IMR-90 (cell line): ENCODE measurements at regions not wholly inside any gene's neighbourhood (a gene's known extent, or its start where the extent isn't known, plus 50 kb on each side); places are given as distances from the start of the nearest gene placed in this dataset.

Experiments
- ATAC-seq: fragments of 200-7000 bp; cut with Tn5 transposase; 2 replicates; pipeline ENCODE4 v1.9.1; 2020; ENCODE audit warnings: low read depth, mild to moderate bottlenecking, moderate library complexity
- BruUV-seq: library from RNA; stranded (reverse); fragments of 400-500 nt; replicated peaks from 2 replicates; lab custom pipeline; 2021; lab: Mats Ljungman, UMichigan
- CTCF ChIA-PET: fragments of 300-600 bp; formaldehyde crosslinking; extraction: SDS; loops from one replicate; lab custom pipeline; 2021; ENCODE audit warnings: antibody characterized with exemption; lab: Yijun Ruan, JAX
- POLR2A ChIA-PET: fragments of 300-600 bp; sonication (Branson Sonifier 250); formaldehyde crosslinking; loops from one replicate; lab custom pipeline; 2022; ENCODE audit warnings: antibody characterized with exemption; ENCODE audit not compliant: unreplicated experiment; lab: Charles Lee
- DNase-seq: peaks from one replicate; pipeline ENCODE4 v3.0.0; 2013
- H2AFZ ChIP-seq: replicated peaks from 2 replicates; pipeline ENCODE3; 2013; ENCODE audit warnings: low read length, mild to moderate bottlenecking; ENCODE audit not compliant: poor library complexity
- H2AK5ac ChIP-seq: 2 replicates; pipeline ENCODE4 v1.6.1; 2013; ENCODE audit warnings: low read depth, low read length, inconsistent platforms
- H2AK9ac ChIP-seq: replicated peaks from 2 replicates; pipeline ENCODE3; 2013; ENCODE audit warnings: mild to moderate bottlenecking, low read depth, low read length, moderate library complexity; ENCODE audit not compliant: poor library complexity
- H2BK120ac ChIP-seq: 2 replicates; pipeline ENCODE4 v1.6.1; 2013; ENCODE audit warnings: low read depth, low read length, inconsistent platforms
- H2BK15ac ChIP-seq: 3 replicates; pipeline ENCODE4 v1.6.1; 2013; ENCODE audit warnings: low read depth, low read length, inconsistent platforms
- H2BK20ac ChIP-seq: 2 replicates; pipeline ENCODE4 v1.6.1; 2013; ENCODE audit warnings: low read depth, mild to moderate bottlenecking, inconsistent platforms, low read length, moderate library complexity
- H2BK5ac ChIP-seq: 2 replicates; pipeline ENCODE4 v1.6.1; 2013; ENCODE audit warnings: mild to moderate bottlenecking, low read depth, low read length, inconsistent platforms; ENCODE audit not compliant: poor library complexity, severe bottlenecking
- H3K14ac ChIP-seq: replicated peaks from 2 replicates; pipeline ENCODE4 v1.6.1; 2013; ENCODE audit warnings: low read depth, low read length, inconsistent platforms
- H3K18ac ChIP-seq: 2 replicates; pipeline ENCODE4 v1.6.1; 2013; ENCODE audit warnings: low read depth, low read length, control low read depth
- H3K23ac ChIP-seq: 2 replicates; pipeline ENCODE4 v1.6.1; 2013; ENCODE audit warnings: low read depth, low read length, inconsistent platforms
- H3K27ac ChIP-seq: 2 replicates; pipeline ENCODE4 v1.5.1; 2013; ENCODE audit warnings: mild to moderate bottlenecking, control low read depth, low read length; ENCODE audit not compliant: insufficient read depth
- H3K27me3 ChIP-seq: 2 replicates; pipeline ENCODE4 v1.6.1; 2013; ENCODE audit warnings: low read length; ENCODE audit not compliant: control insufficient read depth, insufficient read depth
- H3K36me3 ChIP-seq: 2 replicates; pipeline ENCODE4 v1.6.1; 2013; ENCODE audit warnings: low read length, mixed read lengths; ENCODE audit not compliant: control insufficient read depth, insufficient read depth
- H3K4ac ChIP-seq: 2 replicates; pipeline ENCODE4 v1.6.1; 2013; ENCODE audit warnings: low read depth, low read length, inconsistent platforms
- H3K4me1 ChIP-seq: 2 replicates; pipeline ENCODE4 v1.6.1; 2013; ENCODE audit warnings: low read length, mixed read lengths; ENCODE audit not compliant: control insufficient read depth, insufficient read depth
- H3K4me2 ChIP-seq: 2 replicates; pipeline ENCODE4 v1.6.1; 2013; ENCODE audit warnings: low read depth, mild to moderate bottlenecking, control low read depth, low read length, moderate library complexity
- H3K4me3 ChIP-seq: 2 replicates; pipeline ENCODE4 v1.5.1; 2013; ENCODE audit warnings: low read depth, mild to moderate bottlenecking, control low read depth, low read length, moderate library complexity; ENCODE audit not compliant: insufficient read depth
- H3K56ac ChIP-seq: 2 replicates; pipeline ENCODE4 v1.6.1; 2013; ENCODE audit warnings: low read length, inconsistent platforms; ENCODE audit not compliant: insufficient read depth; ENCODE audit errors: extremely low read depth
- H3K79me1 ChIP-seq, 2 experiments: 2 replicates each; pipeline ENCODE4 v1.6.1; 2013; ENCODE audit warnings: low read length in 2 of 2, inconsistent platforms in 1 of 2, low read depth in 1 of 2
- H3K9ac ChIP-seq: 2 replicates; pipeline ENCODE4 v1.6.1; 2013; ENCODE audit warnings: low read depth, low read length, control low read depth
- H3K9me1 ChIP-seq: 2 replicates; pipeline ENCODE4 v1.6.1; 2013; ENCODE audit warnings: low read length, inconsistent platforms; ENCODE audit not compliant: insufficient read depth
- H3K9me3 ChIP-seq: 2 replicates; pipeline ENCODE4 v1.6.1; 2013; ENCODE audit warnings: low read length; ENCODE audit not compliant: control insufficient read depth, insufficient read depth
- H4K20me1 ChIP-seq: 2 replicates; pipeline ENCODE4 v1.6.1; 2013; ENCODE audit warnings: low read length, inconsistent platforms; ENCODE audit not compliant: insufficient read depth
- H4K5ac ChIP-seq: 2 replicates; pipeline ENCODE4 v1.6.1; 2013; ENCODE audit warnings: mild to moderate bottlenecking, low read depth, low read length, control low read depth
- H4K8ac ChIP-seq, 2 experiments: 2 replicates each; pipeline ENCODE4 v1.6.1; 2013; ENCODE audit warnings: low read depth in 2 of 2, low read length in 2 of 2, control low read depth in 1 of 2, inconsistent platforms in 1 of 2
- H4K91ac ChIP-seq: 2 replicates; pipeline ENCODE4 v1.6.1; 2013; ENCODE audit warnings: low read depth, low read length, inconsistent platforms; ENCODE audit not compliant: insufficient read depth
- BHLHE40 ChIP-seq: fragments of 150-350 bp; IDR thresholded peaks from 2 replicates; pipeline ENCODE4 v1.6.1; 2016; ENCODE audit warnings: mild to moderate bottlenecking, low read depth, low read length
- CEBPB ChIP-seq: IDR thresholded peaks from 2 replicates; pipeline ENCODE4 v1.6.1; 2012; ENCODE audit warnings: low read depth, low read length, improper control_type of control experiment
- CHD1 ChIP-seq: IDR thresholded peaks from 2 replicates; pipeline ENCODE4 v1.6.1; 2012; ENCODE audit warnings: low read depth, low read length, improper control_type of control experiment
- FOS ChIP-seq: fragments of 150-350 bp; IDR thresholded peaks from 2 replicates; pipeline ENCODE4 v1.6.1; 2016; ENCODE audit warnings: low read depth, low read length
- MAFK ChIP-seq: IDR thresholded peaks from 2 replicates; pipeline ENCODE4 v1.6.1; 2012; ENCODE audit warnings: low read depth, low read length, improper control_type of control experiment
- NFE2L2 ChIP-seq: fragments of 150-350 bp; IDR thresholded peaks from 2 replicates; pipeline ENCODE4 v1.6.1; 2016; ENCODE audit warnings: low read depth, mild to moderate bottlenecking, low read length
- POLR2A ChIP-seq: IDR thresholded peaks from 2 replicates; pipeline ENCODE4 v1.6.1; 2012; ENCODE audit warnings: mild to moderate bottlenecking, low read depth, low read length
- RCOR1 ChIP-seq: IDR thresholded peaks from 2 replicates; pipeline ENCODE4 v1.6.1; 2012; ENCODE audit warnings: mild to moderate bottlenecking, low read length, improper control_type of control experiment; ENCODE audit not compliant: insufficient replicate concordance
- RFX5 ChIP-seq: IDR thresholded peaks from 2 replicates; pipeline ENCODE4 v1.8.0; 2012; ENCODE audit warnings: low read depth, mild to moderate bottlenecking, low read length, moderate library complexity
- WGBS, 2 experiments: methylation state at CpG; one replicate each; pipeline versions ENCODE4 v1.1.5 to v1.1.7; 2013; ENCODE audit warnings: missing lambda C conversion rate in 2 of 2; ENCODE audit not compliant: insufficient read length in 1 of 2; ENCODE audit errors: extremely low coverage in 2 of 2; 5-methylcytosine and 5-hydroxymethylcytosine counted together
- dilution Hi-C: fragments of 300-500 bp; cut with HindIII; formaldehyde crosslinking; loops from one replicate; pipeline ENCODE4 v1.14.3; 2018; ENCODE audit warnings: low sequenced_read_pairs; ENCODE audit not compliant: unreplicated experiment
- in situ Hi-C: fragments of 300-500 bp; cut with MboI; formaldehyde crosslinking; loops from 3 replicates; pipeline ENCODE4 v1.14.3; 2019; ENCODE audit warnings: low sequenced_read_pairs, inconsistent platforms, mixed read lengths
- intact Hi-C: fragments of 100-400 bp; cut with micrococcal nuclease; formaldehyde crosslinking; loops from 2 replicates; pipeline ENCODE4 v1.10.0; 2022

GRCh38 chr10:123599366-123599849 lies 66.7 kb upstream of the GPR26 start:
- ATAC-seq = no peak
- CTCF ChIA-PET = no interaction called here

More at GRCh38 chr10:123599366-123599849, 66.7 kb upstream of the GPR26 start:
- Histone ChIP-seq H3K4me1 (no peaks in the 10 kb centered on the region), H4K5ac (no peak overlapping the region), H3K4me3 (no peak overlapping the region), H2AK9ac (no peak overlapping the region), H3K27ac (no peak overlapping the region), H3K18ac (no peak overlapping the region), H3K9me3 (peaks cover 35% of the 10 kb centered on the region), H3K9me1 (no peaks in the 10 kb centered on the region), H2BK5ac (no peak overlapping the region), H3K36me3 (no peaks in the 10 kb centered on the region), H3K4me2 (no peak overlapping the region), H4K20me1 (no peaks in the 10 kb centered on the region), H3K56ac (no peak overlapping the region), H3K79me1 (no peaks in the 10 kb centered on the region), H2BK20ac (no peak overlapping the region), H4K91ac (no peak overlapping the region), H2BK120ac (no peak overlapping the region), H3K9ac (no peak overlapping the region), H2AFZ (no peak overlapping the region), H3K4ac (no peak overlapping the region), H3K27me3 (no peaks in the 10 kb centered on the region), H4K8ac (no peak overlapping the region), H3K23ac (no peak overlapping the region), H2BK15ac (no peak overlapping the region), H2AK5ac (no peak overlapping the region), H3K14ac (no peak overlapping the region)
- dilution Hi-C loops = no loop called here
- no TSS peak for BruUV-seq
- intact Hi-C loops = no loop called here
- DNase-seq = no peak
- no peak for TF ChIP-seq NFE2L2
- no peak for TF ChIP-seq FOS
- TF ChIP-seq RFX5 = no peak
- no peak for TF ChIP-seq CHD1
- no peak for TF ChIP-seq MAFK
- TF ChIP-seq RCOR1 = no peak
- TF ChIP-seq BHLHE40 = no peak
- TF ChIP-seq CEBPB = no peak
- TF ChIP-seq POLR2A = no peak
- in situ Hi-C loops = no loop called here
- WGBS, 2 experiments = no CpG with 5 or more reads among the region's 8 CpGs
- POLR2A ChIA-PET = no interaction called here
